ENCODE measurements at regions not wholly inside any gene's neighbourhood (a gene's known extent, or its start where the extent isn't known, plus 50 kb on each side); places are given as distances from the start of the nearest gene placed in this dataset.

GRCh38 chr1:56170784-56171320, 408.5 kb downstream of the PLPP3 start:
- Histone ChIP-seq H3K4me1 (ENCODE audit: control insufficient read depth, insufficient read depth, low read length) (no peaks in the 10 kb centered on the region), H3K9ac (ENCODE audit: control insufficient read depth, insufficient read depth, low read length) (no peak overlapping the region), H3K4me2 (ENCODE audit: control insufficient read depth, insufficient read depth) (no peak overlapping the region), H3K27me3 (replicated peaks in 1 of 2; ENCODE audit: control insufficient read depth in 2 of 2, insufficient read depth in 2 of 2, low read length in 1 of 2) (no peaks in the 10 kb centered on the region; a peak in 1 of 4 replicates), H3K9me3 (replicated peaks; ENCODE audit: control insufficient read depth, insufficient read depth, low read length) (no peaks in the 10 kb centered on the region; the same call in 2 of the 3 replicates), H3K79me2 (ENCODE audit: control insufficient read depth, insufficient read depth, low read length) (no peaks in the 10 kb centered on the region), H2AFZ (ENCODE audit: control insufficient read depth, low read depth, low read length) (no peak overlapping the region), H3K4me3 (no peak overlapping the region), H4K20me1 (ENCODE audit: control insufficient read depth, insufficient read depth) (no peaks in the 10 kb centered on the region), H3K36me3 (ENCODE audit: control insufficient read depth in 2 of 2, insufficient read depth in 2 of 2, low read length in 1 of 2) (no peaks in the 10 kb centered on the region), H3K27ac (ENCODE audit: control insufficient read depth, insufficient read depth) (no peak overlapping the region)
- peak; percentile 65 for ATAC-seq
- in situ Hi-C loops (cut with MboI) (no loop called here), intact Hi-C loops (cut with micrococcal nuclease; ENCODE audit: unreplicated experiment) (no loop called here)
- SMC1A ChIA-PET (ENCODE audit: uncharacterized antibody, unreplicated experiment), result interaction anchor here (0.5 to 4.0 kb wide), 29 partner anchors 9 to 414 kb away, joined by 3 to 28 read pairs (median 5); partner anchors contain the start of gene PLPP3
- CTCF ChIA-PET, result interaction anchor here (0.5 to 2.4 kb wide), 8 partner anchors 8 to 414 kb away, joined by 3 to 8 read pairs (median 5); no protein-coding TSS in a partner anchor
- no peak for FAIRE-seq
- WGBS (ENCODE audit: insufficient coverage, insufficient replicate concordance, low lambda C conversion rate, missing lambda C conversion rate), result 42% methylated on average over 4 of the region's 4 CpGs
- BruUV-seq (replicated peaks), result no TSS peak
- RAD21 ChIA-PET (ENCODE audit: unreplicated experiment), result interaction anchor here (0.6 to 3.2 kb wide), 8 partner anchors 8 to 406 kb away, joined by 3 to 16 read pairs (median 4); no protein-coding TSS in a partner anchor
- no peak for DNase-seq (ENCODE audit: low read depth, low spot score)
- POLR2A ChIA-PET, result interaction anchor here (1.1 to 1.4 kb wide), 2 partner anchors 10 to 37 kb away, joined by 3 read pairs; no protein-coding TSS in a partner anchor
- TF ChIP-seq NFYA (IDR thresholded peaks at IDR 0.05; ENCODE audit: borderline replicate concordance, low read depth, low read length) (no peak), NKRF (conservative IDR thresholded peaks at IDR 0.05) (no peak), HSF1 (IDR thresholded peaks at IDR 0.05; ENCODE audit: low read depth, low read length) (no peak), ZNF207 (IDR thresholded peaks at IDR 0.05; ENCODE audit: borderline replicate concordance) (no peak), ATF2 (IDR thresholded peaks at IDR 0.05; ENCODE audit: low read length) (no peak), MEF2B (IDR thresholded peaks at IDR 0.05; ENCODE audit: partially characterized antibody, poor library complexity, severe bottlenecking) (no peak), KDM1A (IDR thresholded peaks at IDR 0.05; ENCODE audit: borderline replicate concordance) (no peak), CREM (IDR thresholded peaks at IDR 0.05; ENCODE audit: low read depth) (no peak), CREB1 (IDR thresholded peaks at IDR 0.05; ENCODE audit: low read depth) (no peak), ZNF687 (IDR thresholded peaks at IDR 0.05) (no peak), BCL11A (IDR thresholded peaks at IDR 0.05; ENCODE audit: low read depth, low read length) (no peak), ELK1 (IDR thresholded peaks at IDR 0.05; ENCODE audit: low read depth, low read length) (no peak), HDAC6 (IDR thresholded peaks at IDR 0.05; ENCODE audit: unreplicated experiment) (no peak)
